CD8-positive, alpha-beta memory T cell (primary cell): ENCODE measurements at regions not wholly inside any gene's neighbourhood (a gene's known extent, or its start where the extent isn't known, plus 50 kb on each side); places are given as distances from the start of the nearest gene placed in this dataset.
"Not testable (repeated sequence)": the region's sequence is repeated elsewhere in the genome, so short reads cannot be mapped to it uniquely, and the experiment has no call there.

Experiments used
- CTCF ChIA-PET: fragments of 350-600 bp; sonication (Branson Sonifier 250); formaldehyde crosslinking; loops from one replicate; lab custom pipeline; 2021; ENCODE audit warnings: antibody characterized with exemption; lab: Charles Lee
- POLR2A ChIA-PET: fragments of 350-600 bp; sonication (Branson Sonifier 250); formaldehyde crosslinking; loops from one replicate; lab custom pipeline; 2021; ENCODE audit warnings: antibody characterized with exemption; lab: Charles Lee
- DNase-seq, 5 donors: peaks; one replicate each; pipeline versions ENCODE4 v3.0.0 to v3.0.0-alpha.2; 2020 to 2022; ENCODE audit warnings: mixed read lengths in 1 of 5
- H3K27ac ChIP-seq: one replicate; pipeline ENCODE4 v1.7.0; 2013; ENCODE audit warnings: low read depth, mild to moderate bottlenecking, low read length, moderate library complexity
- H3K27me3 ChIP-seq: 2 replicates; pipeline ENCODE4 v1.7.0; 2013; ENCODE audit warnings: low read length, mild to moderate bottlenecking; ENCODE audit not compliant: insufficient read depth, poor library complexity, severe bottlenecking
- H3K36me3 ChIP-seq: 2 replicates; pipeline ENCODE4 v1.7.0; 2013; ENCODE audit warnings: mild to moderate bottlenecking, low read length, moderate library complexity; ENCODE audit not compliant: insufficient read depth
- H3K4me1 ChIP-seq: 2 replicates; pipeline ENCODE4 v1.7.0; 2013; ENCODE audit warnings: mild to moderate bottlenecking, low read length, moderate library complexity; ENCODE audit not compliant: insufficient read depth
- H3K4me3 ChIP-seq: 2 replicates; pipeline ENCODE4 v1.7.0; 2013; ENCODE audit warnings: mild to moderate bottlenecking, low read length
- H3K9me3 ChIP-seq: 2 replicates; pipeline ENCODE4 v1.7.0; 2013; ENCODE audit warnings: mild to moderate bottlenecking, low read length
- H3K27ac Mint-ChIP-seq, 8 donors: one replicate each; pipeline ENCODE4 v1.8.0; 2020 to 2021; ENCODE audit warnings: mixed read lengths in 8 of 8, mild to moderate bottlenecking in 6 of 8, inconsistent platforms in 3 of 8, moderate library complexity in 3 of 8
- H3K27me3 Mint-ChIP-seq, 2 donors: one replicate each; pipeline ENCODE4 v1.8.0; 2020 to 2021; ENCODE audit warnings: mixed read lengths in 2 of 2, mild to moderate bottlenecking in 1 of 2, moderate library complexity in 1 of 2
- H3K36me3 Mint-ChIP-seq, 3 donors: one replicate each; pipeline ENCODE4 v1.8.0; 2020 to 2021; ENCODE audit warnings: mixed read lengths in 3 of 3, inconsistent platforms in 1 of 3, mild to moderate bottlenecking in 1 of 3
- H3K4me1 Mint-ChIP-seq, 3 donors: one replicate each; pipeline ENCODE4 v1.8.0; 2020 to 2021; ENCODE audit warnings: mixed read lengths in 3 of 3, inconsistent platforms in 1 of 3, mild to moderate bottlenecking in 1 of 3
- H3K4me3 Mint-ChIP-seq, 7 donors: one replicate each; pipeline ENCODE4 v1.8.0; 2020 to 2021; ENCODE audit warnings: mixed read lengths in 7 of 7, mild to moderate bottlenecking in 6 of 7, moderate library complexity in 4 of 7, inconsistent platforms in 2 of 7
- H3K9me3 Mint-ChIP-seq, 5 donors: one replicate each; pipeline ENCODE4 v1.8.0; 2020 to 2022; ENCODE audit warnings: mixed read lengths in 5 of 5, mild to moderate bottlenecking in 3 of 5, moderate library complexity in 2 of 5, inconsistent platforms in 1 of 5

- no peak for DNase-seq
- H3K4me1 Mint-ChIP-seq: no peaks in the 10 kb centered on the region
- POLR2A ChIA-PET: no interaction called here
Observed at GRCh38 chr1:29591601-29592260, 355.4 kb downstream of the PTPRU start.

GRCh38 chr1:29590583-29591565 lies 354.6 kb downstream of the PTPRU start:
- DNase-seq: no peak
- CTCF ChIA-PET: no interaction called here
- Histone ChIP-seq H3K4me3 (no peak overlapping the region), H3K4me1 (no peaks in the 10 kb centered on the region), H3K27ac (no peak overlapping the region), H3K36me3 (no peaks in the 10 kb centered on the region), H3K27me3 (no peaks in the 10 kb centered on the region), H3K9me3 (no peaks in the 10 kb centered on the region)
- Mint-ChIP-seq H3K4me3 (no peak overlapping the region), H3K9me3 (no peaks in the 10 kb centered on the region), H3K36me3 (no peaks in the 10 kb centered on the region), H3K27me3 (peaks cover 13 to 22% of the 10 kb centered on the region in 2 donors), H3K27ac (no peak overlapping the region), H3K4me1 (no peaks in the 10 kb centered on the region)
- POLR2A ChIA-PET: no interaction called here

More at GRCh38 chr1:29591601-29592260, 355.4 kb downstream of the PTPRU start:
- Mint-ChIP-seq H3K36me3 (no peaks in the 10 kb centered on the region), H3K4me3 (no peak overlapping the region), H3K27me3 (peaks cover 13 to 22% of the 10 kb centered on the region in 2 donors), H3K9me3 (no peaks in the 10 kb centered on the region), H3K27ac (no peak overlapping the region)
- Histone ChIP-seq H3K9me3 (no peaks in the 10 kb centered on the region), H3K36me3 (no peaks in the 10 kb centered on the region), H3K4me1 (no peaks in the 10 kb centered on the region), H3K27ac (no peak overlapping the region), H3K27me3 (no peaks in the 10 kb centered on the region), H3K4me3 (no peak overlapping the region)
- CTCF ChIA-PET: no interaction called here

GRCh38 chr1:29589716-29590115 lies 353.4 kb downstream of the PTPRU start:
- H3K4me3 Mint-ChIP-seq, POLR2A ChIA-PET, H3K27ac Mint-ChIP-seq, H3K27ac ChIP-seq, H3K9me3 Mint-ChIP-seq, H3K4me1 ChIP-seq, DNase-seq, H3K36me3 Mint-ChIP-seq, H3K4me1 Mint-ChIP-seq, H3K9me3 ChIP-seq, H3K4me3 ChIP-seq, H3K36me3 ChIP-seq, H3K27me3 ChIP-seq, CTCF ChIA-PET: not testable (repeated sequence)
- peaks cover 11 to 24% of the 10 kb centered on the region in 2 donors for H3K27me3 Mint-ChIP-seq

GRCh38 chr1:29586991-29587745 lies 350.8 kb downstream of the PTPRU start:
- H3K27me3 Mint-ChIP-seq: peaks cover 13 to 24% of the 10 kb centered on the region in 2 donors
- no peak overlapping the region for H3K4me3 ChIP-seq
- ChIA-PET CTCF (no interaction called here), POLR2A (no interaction called here)
- no peaks in the 10 kb centered on the region for H3K36me3 ChIP-seq
- no peaks in the 10 kb centered on the region for H3K36me3 Mint-ChIP-seq
- H3K27me3 ChIP-seq: no peaks in the 10 kb centered on the region
- H3K9me3 ChIP-seq: no peaks in the 10 kb centered on the region
- H3K9me3 Mint-ChIP-seq: peaks cover 0 to 3% (median 0%) of the 10 kb centered on the region in 5 donors
- peak overlapping the region in 1 of 8 donors; percentile 22 for H3K27ac Mint-ChIP-seq
- no peaks in the 10 kb centered on the region for H3K4me1 ChIP-seq
- DNase-seq: no peak
- H3K27ac ChIP-seq: no peak overlapping the region
- H3K4me1 Mint-ChIP-seq: no peaks in the 10 kb centered on the region
- H3K4me3 Mint-ChIP-seq: no peak overlapping the region

GRCh38 chr1:29586215-29586614 lies 349.9 kb downstream of the PTPRU start:
- no peaks in the 10 kb centered on the region for H3K4me1 Mint-ChIP-seq
- H3K36me3 ChIP-seq: no peaks in the 10 kb centered on the region
- H3K27me3 ChIP-seq: no peaks in the 10 kb centered on the region
- no peaks in the 10 kb centered on the region for H3K9me3 ChIP-seq
- no peak overlapping the region for H3K27ac Mint-ChIP-seq
- no peak for DNase-seq
- no peaks in the 10 kb centered on the region for H3K36me3 Mint-ChIP-seq
- ChIA-PET CTCF (no interaction called here), POLR2A (no interaction called here)
- no peaks in the 10 kb centered on the region for H3K4me1 ChIP-seq
- no peak overlapping the region for H3K4me3 Mint-ChIP-seq
- peaks cover 0 to 3% (median 0%) of the 10 kb centered on the region in 5 donors for H3K9me3 Mint-ChIP-seq
- no peak overlapping the region for H3K27ac ChIP-seq
- no peak overlapping the region for H3K4me3 ChIP-seq
- H3K27me3 Mint-ChIP-seq: peaks cover 14 to 24% of the 10 kb centered on the region in 2 donors

- ChIA-PET CTCF (no interaction called here), POLR2A (no interaction called here)
- no peaks in the 10 kb centered on the region for H3K9me3 ChIP-seq
- H3K36me3 Mint-ChIP-seq: no peaks in the 10 kb centered on the region
- DNase-seq: no peak
- no peaks in the 10 kb centered on the region for H3K4me1 Mint-ChIP-seq
- H3K36me3 ChIP-seq: no peaks in the 10 kb centered on the region
- no peaks in the 10 kb centered on the region for H3K27me3 ChIP-seq
- no peak overlapping the region for H3K4me3 ChIP-seq
- no peak overlapping the region for H3K4me3 Mint-ChIP-seq
- no peak overlapping the region for H3K27ac ChIP-seq
- H3K27ac Mint-ChIP-seq: no peak overlapping the region
- peaks cover 13 to 24% of the 10 kb centered on the region in 2 donors for H3K27me3 Mint-ChIP-seq
- H3K9me3 Mint-ChIP-seq: peaks cover 0 to 3% (median 0%) of the 10 kb centered on the region in 5 donors
- H3K4me1 ChIP-seq: no peaks in the 10 kb centered on the region
Observed at GRCh38 chr1:29585656-29586055, 349.3 kb downstream of the PTPRU start.

- peaks cover 0 to 3% (median 0%) of the 10 kb centered on the region in 5 donors for H3K9me3 Mint-ChIP-seq
- H3K4me1 Mint-ChIP-seq: no peaks in the 10 kb centered on the region
- H3K4me1 ChIP-seq: no peaks in the 10 kb centered on the region
- no peaks in the 10 kb centered on the region for H3K36me3 Mint-ChIP-seq
- no peak for DNase-seq
- H3K27ac ChIP-seq: no peak overlapping the region
- ChIA-PET CTCF (no interaction called here), POLR2A (no interaction called here)
- no peaks in the 10 kb centered on the region for H3K9me3 ChIP-seq
- H3K4me3 ChIP-seq: no peak overlapping the region
- peaks cover 12 to 22% of the 10 kb centered on the region in 2 donors for H3K27me3 Mint-ChIP-seq
- H3K36me3 ChIP-seq: no peaks in the 10 kb centered on the region
- no peak overlapping the region for H3K27ac Mint-ChIP-seq
- no peaks in the 10 kb centered on the region for H3K27me3 ChIP-seq
- H3K4me3 Mint-ChIP-seq: no peak overlapping the region
Observed at GRCh38 chr1:29585201-29585600, 348.9 kb downstream of the PTPRU start.
